Omental fat pad (tissue), 3 donors: ENCODE measurements at regions not wholly inside any gene's neighbourhood (a gene's known extent, or its start where the extent isn't known, plus 50 kb on each side); places are given as distances from the start of the nearest gene placed in this dataset.

ENCODE experiments used
- ATAC-seq: fragments of 150-250 bp; one replicate; pipeline ENCODE4 v1.9.1; 2016; ENCODE audit warnings: mild to moderate bottlenecking, moderate library complexity; ENCODE audit not compliant: low FRiP score
- DNase-seq: peaks from one replicate; pipeline ENCODE4 v3.0.0-alpha.2; 2019; ENCODE audit warnings: low spot score
- CTCF ChIP-seq, 3 donors: fragments of 450-650 bp; IDR thresholded peaks; one replicate each; pipeline ENCODE4 v1.5.1; 2016 to 2017; ENCODE audit warnings: antibody characterized with exemption in 3 of 3, mild to moderate bottlenecking in 3 of 3, moderate library complexity in 2 of 3

- no peak for TF ChIP-seq CTCF (IDR thresholded peaks at IDR 0.05)
- ATAC-seq (no peak), DNase-seq (no peak)
Measured at GRCh38 chr6:167551628-167552257, 226.9 kb downstream of the TTLL2 start.

- no peak for TF ChIP-seq CTCF (IDR thresholded peaks at IDR 0.05)
- DNase-seq (no peak), ATAC-seq (no peak)
Measured at GRCh38 chr6:167552258-167552630, 227.4 kb downstream of the TTLL2 start.

- ATAC-seq (no peak), DNase-seq (no peak)
- TF ChIP-seq CTCF (IDR thresholded peaks at IDR 0.05), result no peak
Measured at GRCh38 chr6:167552961-167553735, 228.3 kb downstream of the TTLL2 start.

GRCh38 chr6:167553736-167554119 lies 228.8 kb downstream of the TTLL2 start:
- no peak for DNase-seq
- no peak for ATAC-seq
- no peak for TF ChIP-seq CTCF (IDR thresholded peaks at IDR 0.05)

GRCh38 chr6:167554854-167555253 lies 230.0 kb downstream of the TTLL2 start:
- no peak for DNase-seq
- TF ChIP-seq CTCF (IDR thresholded peaks at IDR 0.05), result no peak
- no peak for ATAC-seq

- DNase-seq, result no peak
Measured at GRCh38 chr6:167555836-167556235, 230.9 kb downstream of the TTLL2 start.

More at GRCh38 chr6:167555836-167556235, 230.9 kb downstream of the TTLL2 start:
- ATAC-seq, result no peak
- no peak for TF ChIP-seq CTCF (IDR thresholded peaks at IDR 0.05)
